ENCODE measurements at regions not wholly inside any gene's neighbourhood (a gene's known extent, or its start where the extent isn't known, plus 50 kb on each side); places are given as distances from the start of the nearest gene placed in this dataset.

DNA sequence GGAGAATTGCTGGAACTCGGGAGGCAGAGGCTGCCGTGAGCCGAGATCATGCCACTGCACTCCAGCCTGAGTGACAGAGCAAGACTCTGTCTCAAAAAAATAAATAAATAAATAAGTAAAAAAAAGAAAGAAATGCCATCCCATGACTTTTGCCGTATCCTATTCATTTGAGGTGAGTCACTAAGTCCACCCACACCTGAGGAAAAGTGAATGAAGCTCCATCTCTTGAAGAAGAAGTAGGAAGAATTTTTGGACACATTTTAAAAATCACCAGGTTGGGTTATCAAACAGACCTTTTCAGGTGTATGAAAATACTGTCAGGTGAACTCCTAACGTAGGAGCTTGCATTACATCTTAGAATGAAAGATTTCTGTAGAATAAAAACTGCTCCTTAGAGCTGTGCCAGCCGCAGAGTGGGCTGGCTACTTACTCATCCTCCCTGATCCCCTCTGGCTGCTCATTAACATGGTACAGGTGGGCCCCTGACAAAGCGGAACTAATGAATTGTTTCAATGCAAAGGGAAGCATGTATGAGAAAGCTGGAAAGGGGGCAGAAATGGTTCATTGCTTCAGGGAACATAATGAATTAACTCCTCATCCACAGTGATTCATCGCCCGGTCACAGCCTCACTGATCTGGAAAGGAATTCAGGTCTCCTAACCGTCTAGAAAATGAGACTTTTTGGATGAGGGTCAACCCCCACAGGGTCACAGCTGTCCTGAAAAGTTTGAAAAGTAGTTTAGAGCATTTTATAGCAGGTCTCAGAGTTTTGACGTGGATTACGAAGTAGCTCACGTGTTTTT lies 191.4 kb downstream of the SPP2 start:
- no peak overlapping the region for H3K27ac Mint-ChIP-seq
- Histone ChIP-seq H3K79me1 (ENCODE audit: insufficient read depth, low read depth, low read length, poor library complexity, severe bottlenecking) (no peaks in the 10 kb centered on the region), H2BK120ac (ENCODE audit: low read depth, low read length, poor library complexity, severe bottlenecking) (no peak overlapping the region), H2BK5ac (ENCODE audit: insufficient read length, low read length) (no peak overlapping the region), H2AFZ (ENCODE audit: low read length) (no peak overlapping the region), H3K79me2 (ENCODE audit: insufficient read depth, low read length) (no peaks in the 10 kb centered on the region), H3K4ac (ENCODE audit: low read depth, low read length) (no peak overlapping the region), H3K27ac (ENCODE audit: insufficient read length, low read depth, low read length) (no peak overlapping the region), H4K8ac (replicated peaks; ENCODE audit: insufficient read length, low read depth, low read length) (no peak overlapping the region), H3K14ac (ENCODE audit: insufficient read depth, low read length) (no peak overlapping the region), H3K9me3 (ENCODE audit: control insufficient read depth, low read depth, low read length) (peaks cover 4% of the 10 kb centered on the region), H3K9ac (ENCODE audit: extremely low read depth, insufficient read length, low read length) (no peak overlapping the region), H3K18ac (ENCODE audit: insufficient read length, low read depth, low read length) (no peak overlapping the region), H2BK20ac (ENCODE audit: low read depth, low read length, poor library complexity, severe bottlenecking) (no peak overlapping the region), H3K27me3 (ENCODE audit: insufficient read depth, low read length) (no peaks in the 10 kb centered on the region), H2AK5ac (ENCODE audit: insufficient read length, low read length) (no peak overlapping the region), H3K23me2 (ENCODE audit: insufficient read length, low read depth, low read length, poor library complexity, severe bottlenecking) (no peaks in the 10 kb centered on the region), H4K5ac (ENCODE audit: insufficient read length, low read depth, low read length) (no peak overlapping the region), H3T11ph (ENCODE audit: low read length) (no peak overlapping the region), H3K23ac (ENCODE audit: insufficient read length, low read depth, low read length) (no peak overlapping the region), H3K4me2 (ENCODE audit: insufficient read depth, insufficient read length, low read length) (no peak overlapping the region), H2BK12ac (ENCODE audit: insufficient read length, low read depth, low read length) (no peak overlapping the region), H4K20me1 (ENCODE audit: control insufficient read depth, insufficient read depth, insufficient read length) (no peaks in the 10 kb centered on the region), H2BK15ac (ENCODE audit: low read depth, low read length) (no peak overlapping the region), H3K56ac (ENCODE audit: insufficient read length, low read depth, low read length) (no peak overlapping the region), H3K4me1 (ENCODE audit: insufficient read depth, low read length) (no peaks in the 10 kb centered on the region), H4K91ac (ENCODE audit: insufficient read length, low read depth, low read length) (no peak overlapping the region)
- H3K4me1 Mint-ChIP-seq: 0 out of 4 replicates have a peak, but pooled peaks cover 0 to 4% of the 10 kb centered on the region in 2 experiments
- no CpG with 5 or more reads among the region's 13 CpGs for WGBS (ENCODE audit: extremely low coverage, insufficient read length, low lambda C conversion rate)
- DNase-seq: no peak
- H3K4me3 Mint-ChIP-seq: no peak overlapping the region
- H3K36me3 Mint-ChIP-seq (ENCODE audit: insufficient read depth in 1 of 3, low read depth in 3 of 3): peaks cover 0 to 17% (median 1%) of the 10 kb centered on the region in 3 experiments; a peak in 2 of 7 replicates
- H3K9me3 Mint-ChIP-seq: peaks cover 12 to 14% of the 10 kb centered on the region in 2 experiments; a peak in 3 of 5 replicates
- H3K27me3 Mint-ChIP-seq (ENCODE audit: low read depth): no peaks in the 10 kb centered on the region; the same call in none of the 2 replicates
- TF ChIP-seq, protein P1, sequence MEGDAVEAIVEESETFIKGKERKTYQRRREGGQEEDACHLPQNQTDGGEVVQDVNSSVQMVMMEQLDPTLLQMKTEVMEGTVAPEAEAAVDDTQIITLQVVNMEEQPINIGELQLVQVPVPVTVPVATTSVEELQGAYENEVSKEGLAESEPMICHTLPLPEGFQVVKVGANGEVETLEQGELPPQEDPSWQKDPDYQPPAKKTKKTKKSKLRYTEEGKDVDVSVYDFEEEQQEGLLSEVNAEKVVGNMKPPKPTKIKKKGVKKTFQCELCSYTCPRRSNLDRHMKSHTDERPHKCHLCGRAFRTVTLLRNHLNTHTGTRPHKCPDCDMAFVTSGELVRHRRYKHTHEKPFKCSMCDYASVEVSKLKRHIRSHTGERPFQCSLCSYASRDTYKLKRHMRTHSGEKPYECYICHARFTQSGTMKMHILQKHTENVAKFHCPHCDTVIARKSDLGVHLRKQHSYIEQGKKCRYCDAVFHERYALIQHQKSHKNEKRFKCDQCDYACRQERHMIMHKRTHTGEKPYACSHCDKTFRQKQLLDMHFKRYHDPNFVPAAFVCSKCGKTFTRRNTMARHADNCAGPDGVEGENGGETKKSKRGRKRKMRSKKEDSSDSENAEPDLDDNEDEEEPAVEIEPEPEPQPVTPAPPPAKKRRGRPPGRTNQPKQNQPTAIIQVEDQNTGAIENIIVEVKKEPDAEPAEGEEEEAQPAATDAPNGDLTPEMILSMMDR (conservative IDR thresholded peaks at IDR 0.05): no peak

Data from H9 (cell line).